Esophagus muscularis mucosa (tissue), 4 donors: ENCODE measurements at regions not wholly inside any gene's neighbourhood (a gene's known extent, or its start where the extent isn't known, plus 50 kb on each side); places are given as distances from the start of the nearest gene placed in this dataset.

Experiments
- DNase-seq: peaks from one replicate; pipeline ENCODE4 v3.0.0-alpha.2; 2017; ENCODE audit errors: extremely low spot score
- H3K27ac ChIP-seq, 4 donors: fragments of 200-600 bp; sonication (generic); replicated peaks in 1 of 4; 1 replicate in 3 of 4; 2 replicates in 1 of 4; pipeline ENCODE4 v1.5.1; 2016 to 2019; ENCODE audit warnings: mild to moderate bottlenecking in 1 of 4
- H3K27me3 ChIP-seq, 4 donors: fragments of 200-600 bp; sonication (generic); one replicate each; pipeline versions ENCODE4 v1.5.1 to v1.6.0; 2016 to 2019
- H3K36me3 ChIP-seq, 4 donors: fragments of 200-600 bp; sonication (generic); one replicate each; pipeline ENCODE4 v1.5.1; 2016 to 2019
- H3K4me1 ChIP-seq, 4 donors: fragments of 200-600 bp; sonication (generic); one replicate each; pipeline ENCODE4 v1.5.1; 2016 to 2019
- H3K4me3 ChIP-seq, 4 donors: fragments of 200-600 bp; sonication (generic); 1 replicate in 2 of 4; 2 replicates in 2 of 4; pipeline ENCODE4 v1.5.1; 2016 to 2019; ENCODE audit warnings: mild to moderate bottlenecking in 4 of 4, moderate library complexity in 1 of 4
- H3K9me3 ChIP-seq, 4 donors: fragments of 200-600 bp; sonication (generic); 1 replicate in 3 of 4; 2 replicates in 1 of 4; pipeline ENCODE4 v1.5.1; 2016 to 2019
- EP300 ChIP-seq: sonication (generic); formaldehyde crosslinking; IDR thresholded peaks from one replicate; pipeline ENCODE4 v1.6.1; 2017; ENCODE audit warnings: antibody characterized with exemption
- POLR2A ChIP-seq: fragments of 450-650 bp; IDR thresholded peaks from one replicate; pipeline ENCODE4 v1.6.1; 2017; ENCODE audit warnings: antibody characterized with exemption, moderate library complexity, mild to moderate bottlenecking, low read depth
- POLR2AphosphoS5 ChIP-seq, 2 donors: sonication (generic); formaldehyde crosslinking; IDR thresholded peaks; one replicate each; pipeline ENCODE4 v1.6.1; 2017; ENCODE audit warnings: antibody characterized with exemption in 2 of 2
- WGBS: methylation state at CpG from one replicate; pipeline ENCODE4 v1.1.5; 2018; 5-methylcytosine and 5-hydroxymethylcytosine counted together
- intact Hi-C: fragments of 100-400 bp; cut with DNase I; formaldehyde crosslinking; loops from one replicate; pipeline ENCODE4 v1.15.1; 2023
- TF ChIP-seq, protein P1 (sequence below), 3 experiments: fragments of 200-600 bp in 2 of 3; fragments of 450-650 bp in 1 of 3; sonication (generic) in 2 of 3; IDR thresholded peaks; one replicate each; pipeline ENCODE4 v1.5.1; 2017 to 2019; ENCODE audit warnings: antibody characterized with exemption in 3 of 3, mild to moderate bottlenecking in 2 of 3, moderate library complexity in 1 of 3

- H3K4me1 ChIP-seq = no peaks in the 10 kb centered on the region
- no peak for DNase-seq
- peaks cover 0 to 6% (median 3%) of the 10 kb centered on the region in 4 donors for H3K9me3 ChIP-seq
- no peaks in the 10 kb centered on the region for H3K36me3 ChIP-seq
- TF ChIP-seq, protein P1, sequence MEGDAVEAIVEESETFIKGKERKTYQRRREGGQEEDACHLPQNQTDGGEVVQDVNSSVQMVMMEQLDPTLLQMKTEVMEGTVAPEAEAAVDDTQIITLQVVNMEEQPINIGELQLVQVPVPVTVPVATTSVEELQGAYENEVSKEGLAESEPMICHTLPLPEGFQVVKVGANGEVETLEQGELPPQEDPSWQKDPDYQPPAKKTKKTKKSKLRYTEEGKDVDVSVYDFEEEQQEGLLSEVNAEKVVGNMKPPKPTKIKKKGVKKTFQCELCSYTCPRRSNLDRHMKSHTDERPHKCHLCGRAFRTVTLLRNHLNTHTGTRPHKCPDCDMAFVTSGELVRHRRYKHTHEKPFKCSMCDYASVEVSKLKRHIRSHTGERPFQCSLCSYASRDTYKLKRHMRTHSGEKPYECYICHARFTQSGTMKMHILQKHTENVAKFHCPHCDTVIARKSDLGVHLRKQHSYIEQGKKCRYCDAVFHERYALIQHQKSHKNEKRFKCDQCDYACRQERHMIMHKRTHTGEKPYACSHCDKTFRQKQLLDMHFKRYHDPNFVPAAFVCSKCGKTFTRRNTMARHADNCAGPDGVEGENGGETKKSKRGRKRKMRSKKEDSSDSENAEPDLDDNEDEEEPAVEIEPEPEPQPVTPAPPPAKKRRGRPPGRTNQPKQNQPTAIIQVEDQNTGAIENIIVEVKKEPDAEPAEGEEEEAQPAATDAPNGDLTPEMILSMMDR (IDR thresholded peaks at IDR 0.05) = no peak
- TF ChIP-seq POLR2A (no peak), POLR2AphosphoS5 (IDR thresholded peaks at IDR 0.05) (no peak), EP300 (no peak)
- 92% methylated on average over 1 of the region's 1 CpG for WGBS
- intact Hi-C loops = no loop called here
- H3K27ac ChIP-seq = no peak overlapping the region
- H3K27me3 ChIP-seq = no peaks in the 10 kb centered on the region
- no peak overlapping the region for H3K4me3 ChIP-seq
Observed at GRCh38 chr13:90016688-90017087, 1330.8 kb upstream of the MIR17HG start.

DNA sequence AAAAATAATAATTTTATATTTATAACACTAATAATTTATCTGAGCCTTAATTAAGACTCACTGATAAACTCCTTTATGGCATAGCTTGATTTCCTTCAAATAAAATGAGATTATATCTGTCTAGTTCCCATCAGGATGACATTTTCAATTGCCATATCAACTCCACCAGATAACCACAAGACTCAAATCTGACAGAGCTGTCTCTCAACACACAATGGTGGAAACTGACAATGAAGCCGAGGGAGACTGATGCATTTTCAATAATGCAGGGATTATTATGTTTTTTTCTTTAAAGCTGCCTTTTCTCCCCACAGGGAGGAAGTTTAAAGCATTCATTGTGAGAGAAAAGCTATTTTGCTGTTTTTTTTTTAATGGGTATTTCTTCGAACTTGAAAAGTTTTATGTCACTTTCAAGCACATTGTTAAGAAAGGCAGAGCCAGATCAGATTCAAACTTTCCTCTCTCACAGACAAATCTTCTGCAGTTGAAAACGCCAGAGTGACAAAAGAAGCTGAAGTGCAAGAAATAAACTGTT, 1326.9 kb upstream of the MIR17HG start:
- Histone ChIP-seq H3K36me3 (no peaks in the 10 kb centered on the region), H3K4me1 (no peaks in the 10 kb centered on the region), H3K27me3 (no peaks in the 10 kb centered on the region), H3K27ac (no peak overlapping the region), H3K9me3 (no peaks in the 10 kb centered on the region), H3K4me3 (no peak overlapping the region)
- TF ChIP-seq EP300 = no peak
- TF ChIP-seq POLR2A = no peak
- TF ChIP-seq POLR2AphosphoS5 (IDR thresholded peaks at IDR 0.05) = no peak
- TF ChIP-seq, protein P1 (IDR thresholded peaks at IDR 0.05) = no peak
- DNase-seq = no peak
- intact Hi-C loops = no loop called here
- WGBS = 66% methylated on average over 3 of the region's 3 CpGs

- H3K27me3 ChIP-seq = no peaks in the 10 kb centered on the region
- no peak for DNase-seq
- H3K36me3 ChIP-seq = no peaks in the 10 kb centered on the region
- TF ChIP-seq POLR2A (no peak), POLR2AphosphoS5 (IDR thresholded peaks at IDR 0.05) (no peak), EP300 (no peak)
- TF ChIP-seq, protein P1 (IDR thresholded peaks at IDR 0.05) = no peak
- H3K4me1 ChIP-seq = no peaks in the 10 kb centered on the region
- intact Hi-C loops = no loop called here
- H3K9me3 ChIP-seq = peaks cover 0 to 9% (median 0%) of the 10 kb centered on the region in 4 donors
- H3K27ac ChIP-seq = no peak overlapping the region
- no peak overlapping the region for H3K4me3 ChIP-seq
Observed at GRCh38 chr13:90027409-90027808, 1320.1 kb upstream of the MIR17HG start.

DNA sequence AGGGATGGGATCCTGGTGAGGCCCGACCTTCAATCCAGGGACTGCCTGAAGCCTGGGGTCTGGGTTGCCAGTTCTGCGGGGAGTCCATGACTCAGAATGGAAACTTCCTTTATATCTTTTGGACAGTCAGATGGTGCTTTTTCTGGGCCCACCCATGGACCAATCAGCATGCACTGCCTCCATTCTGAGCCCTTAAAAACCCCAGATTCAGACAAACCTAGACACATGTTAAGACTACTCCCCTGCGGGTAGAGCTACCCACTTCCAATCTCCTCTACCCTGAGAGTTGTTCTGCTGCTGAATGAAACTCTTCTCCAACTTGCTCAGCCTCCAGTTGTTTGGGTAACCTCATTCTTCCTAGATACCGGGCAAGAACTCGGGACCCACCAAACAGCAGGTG, 1315.2 kb upstream of the MIR17HG start:
- H3K27ac ChIP-seq = no peak overlapping the region
- TF ChIP-seq, protein P1 (IDR thresholded peaks at IDR 0.05) = no peak
- no peak for TF ChIP-seq POLR2AphosphoS5 (IDR thresholded peaks at IDR 0.05)
- no peak for TF ChIP-seq EP300
- no peak for TF ChIP-seq POLR2A
- no peaks in the 10 kb centered on the region for H3K27me3 ChIP-seq
- 93% methylated on average over 5 of the region's 5 CpGs for WGBS
- H3K4me1 ChIP-seq = no peaks in the 10 kb centered on the region
- intact Hi-C loops = no loop called here
- no peaks in the 10 kb centered on the region for H3K36me3 ChIP-seq
- no peak for DNase-seq
- peaks cover 0 to 7% (median 0%) of the 10 kb centered on the region in 4 donors for H3K9me3 ChIP-seq
- H3K4me3 ChIP-seq = no peak overlapping the region
